PC-3 (cell line): ENCODE measurements at regions not wholly inside any gene's neighbourhood (a gene's known extent, or its start where the extent isn't known, plus 50 kb on each side); places are given as distances from the start of the nearest gene placed in this dataset.

ENCODE experiments used
- CTCF ChIP-seq: fragments of 300-600 bp; sonication (generic); conservative IDR thresholded peaks from 2 replicates; pipeline ENCODE4 v1.5.1; 2017; ENCODE audit warnings: antibody characterized with exemption, low read depth, mild to moderate bottlenecking, low read length
- EZH2 ChIP-seq: fragments of 300-600 bp; sonication (generic); IDR thresholded peaks from one replicate; pipeline ENCODE4 v1.6.1; 2017; ENCODE audit warnings: antibody characterized with exemption, mild to moderate bottlenecking, low read length; ENCODE audit not compliant: unreplicated experiment
- EZH2phosphoT487 ChIP-seq: fragments of 300-600 bp; sonication (generic); IDR thresholded peaks from 2 replicates; pipeline ENCODE4 v1.6.1; 2018; ENCODE audit warnings: mild to moderate bottlenecking, antibody characterized with exemption, low read length, borderline replicate concordance

- TF ChIP-seq CTCF (no peak), EZH2 (no peak), EZH2phosphoT487 (no peak)
Observed at GRCh38 chr22:27192135-27192829, 534.9 kb downstream of the MIAT start.
